Rectal smooth muscle tissue (tissue), 1 donor: ENCODE measurements at regions not wholly inside any gene's neighbourhood (a gene's known extent, or its start where the extent isn't known, plus 50 kb on each side); places are given as distances from the start of the nearest gene placed in this dataset.

Experiments used
- H3K27ac ChIP-seq: one replicate; pipeline ENCODE4 v1.7.0; 2013; ENCODE audit warnings: low read depth, low read length, inconsistent platforms
- H3K27me3 ChIP-seq: one replicate; pipeline ENCODE4 v1.7.0; 2013; ENCODE audit warnings: low read length; ENCODE audit not compliant: control insufficient read depth, insufficient read depth
- H3K36me3 ChIP-seq: one replicate; pipeline ENCODE4 v1.7.0; 2013; ENCODE audit warnings: low read length; ENCODE audit not compliant: control insufficient read depth, insufficient read depth
- H3K4me1 ChIP-seq: one replicate; pipeline ENCODE4 v1.7.0; 2013; ENCODE audit warnings: low read length; ENCODE audit not compliant: control insufficient read depth, insufficient read depth
- H3K4me3 ChIP-seq: one replicate; pipeline ENCODE4 v1.7.0; 2013; ENCODE audit warnings: low read length
- H3K9ac ChIP-seq: one replicate; pipeline ENCODE4 v1.7.0; 2013; ENCODE audit warnings: low read length

DNA sequence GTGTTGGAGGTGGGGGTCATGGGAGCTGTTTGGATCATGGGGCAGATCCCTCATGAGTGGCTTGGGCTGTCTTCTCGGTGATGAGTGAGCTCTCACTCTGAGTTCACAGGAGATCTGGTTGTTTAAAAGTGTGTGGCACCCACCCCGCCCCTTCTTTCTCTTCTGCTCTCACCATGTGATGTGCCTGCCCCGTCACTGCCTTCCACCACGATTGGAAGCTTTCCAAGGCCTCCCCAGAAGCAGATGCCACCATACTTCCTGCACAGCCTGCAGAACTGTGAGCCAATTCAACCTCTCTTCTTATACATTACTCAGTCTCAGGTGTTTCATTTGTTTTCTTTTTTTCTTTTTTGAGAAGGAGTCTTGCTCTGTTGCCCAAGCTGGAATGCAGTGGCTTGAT, 170.0 kb downstream of the PTPN20 start:
- Histone ChIP-seq H3K27me3 (no peaks in the 10 kb centered on the region), H3K36me3 (no peaks in the 10 kb centered on the region), H3K4me1 (no peaks in the 10 kb centered on the region), H3K27ac (no peak overlapping the region), H3K9ac (no peak overlapping the region), H3K4me3 (no peak overlapping the region)

DNA sequence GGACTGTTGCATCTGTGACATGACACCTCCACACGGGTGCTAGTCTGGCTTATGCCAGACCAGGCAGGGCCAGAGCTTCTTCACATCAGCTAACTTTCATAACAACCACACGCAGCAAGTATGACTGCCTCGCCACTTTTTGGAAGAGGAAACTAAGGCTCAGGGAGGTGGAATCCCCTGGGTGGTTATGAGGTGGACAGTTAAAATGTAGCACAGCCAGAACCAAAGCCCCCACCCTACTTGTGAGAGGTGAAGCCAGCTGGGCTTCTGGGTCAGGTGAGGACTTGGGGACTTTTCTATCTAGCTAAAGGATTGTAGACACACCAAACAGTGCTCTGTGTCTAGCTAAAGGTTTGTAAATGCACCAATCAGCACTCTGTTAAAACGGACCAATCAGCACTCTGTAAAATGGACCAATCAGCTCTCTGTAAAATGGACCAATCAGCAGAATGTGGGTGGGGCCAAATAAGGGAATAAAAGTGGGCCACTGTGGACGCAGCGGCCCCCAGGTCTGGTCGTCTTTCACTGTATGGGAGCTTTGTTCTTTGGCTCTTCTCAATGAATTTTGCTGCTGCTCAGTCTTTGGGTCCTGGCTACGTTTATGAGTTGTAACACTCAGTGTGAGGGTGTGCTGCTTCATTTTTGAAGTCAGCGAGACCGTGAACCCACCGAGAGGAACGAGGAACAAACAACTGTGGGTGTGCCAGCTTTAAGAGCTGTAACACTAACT, 171.0 kb downstream of the PTPN20 start:
- Histone ChIP-seq H3K4me3 (no peak overlapping the region), H3K9ac (no peak overlapping the region), H3K4me1 (no peaks in the 10 kb centered on the region), H3K27me3 (no peaks in the 10 kb centered on the region), H3K36me3 (no peaks in the 10 kb centered on the region), H3K27ac (no peak overlapping the region)

- Histone ChIP-seq H3K4me1 (no peaks in the 10 kb centered on the region), H3K27me3 (no peaks in the 10 kb centered on the region), H3K36me3 (no peaks in the 10 kb centered on the region), H3K9ac (no peak overlapping the region), H3K27ac (no peak overlapping the region), H3K4me3 (no peak overlapping the region)
Measured at GRCh38 chr10:47087667-47088066, 176.4 kb downstream of the PTPN20 start.

GRCh38 chr10:47088656-47089354, 177.6 kb downstream of the PTPN20 start:
- Histone ChIP-seq H3K9ac (no peak overlapping the region), H3K36me3 (no peaks in the 10 kb centered on the region), H3K27me3 (no peaks in the 10 kb centered on the region), H3K27ac (no peak overlapping the region), H3K4me1 (no peaks in the 10 kb centered on the region), H3K4me3 (no peak overlapping the region)

- H3K27ac ChIP-seq: no peak overlapping the region
- no peak overlapping the region for H3K9ac ChIP-seq
- no peaks in the 10 kb centered on the region for H3K36me3 ChIP-seq
- H3K4me1 ChIP-seq: no peaks in the 10 kb centered on the region
- no peak overlapping the region for H3K4me3 ChIP-seq
- no peaks in the 10 kb centered on the region for H3K27me3 ChIP-seq
Measured at GRCh38 chr10:47090042-47090441, 178.8 kb downstream of the PTPN20 start.

GRCh38 chr10:47090903-47091302, 179.7 kb downstream of the PTPN20 start:
- Histone ChIP-seq H3K4me3 (no peak overlapping the region), H3K4me1 (no peaks in the 10 kb centered on the region), H3K36me3 (no peaks in the 10 kb centered on the region), H3K9ac (no peak overlapping the region), H3K27me3 (no peaks in the 10 kb centered on the region), H3K27ac (no peak overlapping the region)

DNA sequence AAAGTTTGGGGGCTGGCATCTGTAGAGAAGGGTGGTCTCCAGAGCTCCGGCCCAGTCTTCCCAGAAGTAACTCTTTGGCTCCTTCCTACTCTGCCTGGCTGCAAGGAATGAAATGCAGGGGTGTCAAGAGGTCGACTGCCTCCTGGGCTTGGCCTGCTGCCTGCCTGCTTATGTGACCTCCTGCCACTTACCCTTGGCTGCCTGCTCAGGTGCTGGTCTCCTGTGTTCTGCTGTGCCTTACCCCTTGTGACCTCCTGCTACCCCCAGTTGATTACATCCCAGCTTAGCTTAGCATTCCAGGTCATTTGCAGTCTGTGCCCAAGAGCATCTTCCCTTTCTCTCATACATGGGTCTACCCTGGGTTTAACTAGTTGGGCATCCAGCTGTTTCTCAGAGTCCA, 180.2 kb downstream of the PTPN20 start:
- Histone ChIP-seq H3K4me3 (no peak overlapping the region), H3K4me1 (no peaks in the 10 kb centered on the region), H3K36me3 (no peaks in the 10 kb centered on the region), H3K27ac (no peak overlapping the region), H3K27me3 (no peaks in the 10 kb centered on the region), H3K9ac (no peak overlapping the region)

- Histone ChIP-seq H3K27me3 (no peaks in the 10 kb centered on the region), H3K4me3 (no peak overlapping the region), H3K4me1 (no peaks in the 10 kb centered on the region), H3K9ac (no peak overlapping the region), H3K36me3 (no peaks in the 10 kb centered on the region), H3K27ac (no peak overlapping the region)
Measured at GRCh38 chr10:47092376-47092775, 181.1 kb downstream of the PTPN20 start.

DNA sequence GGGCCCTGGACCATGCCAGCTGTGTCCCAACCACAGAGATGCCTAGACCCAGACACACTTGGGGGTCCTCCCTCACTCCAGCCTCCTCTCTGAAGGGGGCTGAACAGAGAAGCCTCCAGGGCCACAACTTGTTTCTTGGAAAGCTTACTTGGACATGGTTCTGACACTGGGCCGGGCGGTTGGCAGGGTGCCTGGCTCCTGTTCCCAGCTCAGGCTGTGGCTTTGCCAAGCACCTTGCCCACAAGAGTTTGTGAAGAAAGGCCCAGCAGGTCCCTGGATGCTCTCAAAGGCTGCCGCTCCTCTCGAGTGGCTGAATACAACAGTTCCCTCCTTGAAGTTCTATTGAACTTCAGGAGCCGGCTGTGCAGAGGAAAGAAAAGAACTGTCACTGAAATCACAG, 181.6 kb downstream of the PTPN20 start:
- Histone ChIP-seq H3K27ac (no peak overlapping the region), H3K36me3 (no peaks in the 10 kb centered on the region), H3K4me3 (no peak overlapping the region), H3K4me1 (no peaks in the 10 kb centered on the region), H3K9ac (no peak overlapping the region), H3K27me3 (no peaks in the 10 kb centered on the region)

DNA sequence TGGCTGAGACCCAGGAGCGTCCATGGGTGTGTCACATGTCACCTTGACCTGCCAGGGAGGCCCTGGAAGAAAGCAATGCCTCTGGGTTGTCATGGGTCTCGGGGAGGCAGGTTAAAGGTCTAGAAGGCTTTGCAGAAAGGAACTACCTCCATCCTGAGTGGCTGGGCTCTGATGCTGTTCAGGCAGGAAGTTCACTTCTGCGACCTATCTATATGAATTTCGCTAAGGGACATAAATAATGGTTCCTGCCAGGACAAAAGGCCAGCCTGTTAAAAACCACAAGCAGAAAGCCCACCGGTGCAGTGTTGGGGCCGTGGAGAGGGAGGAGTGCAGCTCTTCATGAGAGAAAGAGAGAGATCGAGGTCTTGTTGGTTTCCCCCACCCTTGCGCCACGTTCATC, 182.9 kb downstream of the PTPN20 start:
- Histone ChIP-seq H3K36me3 (no peaks in the 10 kb centered on the region), H3K4me1 (no peaks in the 10 kb centered on the region), H3K27me3 (no peaks in the 10 kb centered on the region), H3K27ac (no peak overlapping the region), H3K9ac (no peak overlapping the region), H3K4me3 (no peak overlapping the region)

- H3K4me1 ChIP-seq: no peaks in the 10 kb centered on the region
Measured at GRCh38 chr10:47094636-47095035, 183.4 kb downstream of the PTPN20 start.

GRCh38 chr10:47095211-47095610, 184.0 kb downstream of the PTPN20 start:
- Histone ChIP-seq H3K27me3 (no peaks in the 10 kb centered on the region), H3K36me3 (no peaks in the 10 kb centered on the region), H3K4me3 (no peak overlapping the region), H3K9ac (no peak overlapping the region), H3K4me1 (no peaks in the 10 kb centered on the region), H3K27ac (no peak overlapping the region)

More at GRCh38 chr10:47094636-47095035, 183.4 kb downstream of the PTPN20 start:
- no peak overlapping the region for H3K27ac ChIP-seq
- H3K4me3 ChIP-seq: no peak overlapping the region
- no peak overlapping the region for H3K9ac ChIP-seq
- no peaks in the 10 kb centered on the region for H3K27me3 ChIP-seq
- no peaks in the 10 kb centered on the region for H3K36me3 ChIP-seq
